ENCODE measurements at regions not wholly inside any gene's neighbourhood (a gene's known extent, or its start where the extent isn't known, plus 50 kb on each side); places are given as distances from the start of the nearest gene placed in this dataset.

DNA sequence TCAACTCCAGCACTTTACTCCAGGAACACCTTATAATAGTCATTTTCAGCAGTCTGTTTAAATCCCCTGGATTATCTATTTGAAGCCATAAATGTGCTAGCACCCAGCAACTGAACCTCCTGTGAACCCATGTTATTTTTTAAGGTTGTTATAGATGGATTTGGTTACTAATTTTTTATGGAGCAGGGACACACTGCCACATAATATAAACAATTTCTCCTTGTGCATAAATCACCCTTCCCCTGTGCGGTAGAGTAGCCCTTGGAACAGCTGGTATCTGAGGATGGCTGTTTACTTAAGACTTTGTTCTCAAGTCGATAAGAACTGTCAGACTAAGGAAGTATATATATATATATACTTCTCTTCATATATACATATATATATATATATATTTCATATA lies 367.4 kb downstream of the EPHA4 start:
- TF ChIP-seq CTCF (conservative IDR thresholded peaks at IDR 0.05; ENCODE audit: low read depth, low read length) = no peak
- no peak overlapping the region for H3K4me3 ChIP-seq (ENCODE audit: low read length)
- DNase-seq (ENCODE audit: low read depth) = no peak

DNA sequence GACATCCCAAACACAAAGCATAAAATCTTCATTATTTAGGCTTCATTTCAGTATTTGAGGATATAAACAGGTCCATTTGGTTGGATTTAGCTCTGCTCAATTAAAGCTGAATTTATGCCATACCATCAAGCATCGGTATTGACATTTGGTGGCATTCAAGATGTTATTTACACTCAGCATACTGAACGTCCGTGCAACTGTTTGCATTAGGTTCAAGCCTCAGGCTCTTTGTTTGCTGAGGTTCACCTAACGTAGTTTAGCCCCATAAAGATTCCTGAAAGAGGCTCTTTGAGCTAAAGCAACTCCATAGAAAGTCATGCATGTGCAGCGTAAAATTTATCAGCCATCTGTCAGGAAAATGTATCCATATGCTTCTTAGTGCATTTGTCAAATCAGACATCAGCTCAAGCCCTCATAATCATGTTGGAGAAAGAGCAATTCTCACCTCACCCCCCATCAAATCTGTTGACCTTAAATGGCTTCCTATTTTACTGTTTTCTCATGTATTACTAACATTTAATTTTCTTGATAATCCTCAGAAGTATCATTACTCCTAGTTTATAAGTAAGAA lies 366.9 kb downstream of the EPHA4 start:
- no peak for DNase-seq (ENCODE audit: low read depth)
- TF ChIP-seq CTCF (conservative IDR thresholded peaks at IDR 0.05; ENCODE audit: low read depth, low read length) = no peak
- H3K4me3 ChIP-seq (ENCODE audit: low read length) = no peak overlapping the region

GRCh38 chr2:221210686-221211085 lies 361.4 kb downstream of the EPHA4 start:
- no peak for TF ChIP-seq CTCF (conservative IDR thresholded peaks at IDR 0.05; ENCODE audit: low read depth, low read length)

DNA sequence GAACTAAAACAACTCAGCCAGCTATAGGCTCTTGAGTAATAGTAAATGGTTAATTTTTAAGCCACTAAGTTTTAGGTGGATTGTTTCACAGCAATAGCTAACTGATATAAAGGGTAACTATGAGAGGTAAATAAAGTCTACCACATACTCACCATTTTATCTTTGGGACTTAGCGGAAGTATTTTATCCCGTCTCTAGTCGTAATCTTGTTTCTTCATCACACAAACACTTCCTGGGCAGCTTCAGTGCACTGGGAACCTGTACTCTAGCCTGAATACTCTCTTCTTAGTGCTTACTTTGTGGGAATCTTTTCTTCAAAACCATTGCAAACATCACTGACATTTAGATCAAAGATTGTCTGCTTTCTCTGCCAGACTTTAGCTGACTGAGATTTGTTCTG lies 360.5 kb downstream of the EPHA4 start:
- no peak for TF ChIP-seq CTCF (conservative IDR thresholded peaks at IDR 0.05; ENCODE audit: low read depth, low read length)
- DNase-seq (ENCODE audit: low read depth) = no peak
- no peak overlapping the region for H3K4me3 ChIP-seq (ENCODE audit: low read length)

More at GRCh38 chr2:221210686-221211085, 361.4 kb downstream of the EPHA4 start:
- no peak for DNase-seq (ENCODE audit: low read depth)
- H3K4me3 ChIP-seq (ENCODE audit: low read length) = no peak overlapping the region

GRCh38 chr2:221212105-221212504 lies 360.0 kb downstream of the EPHA4 start:
- no peak overlapping the region for H3K4me3 ChIP-seq (ENCODE audit: low read length)
- TF ChIP-seq CTCF (conservative IDR thresholded peaks at IDR 0.05; ENCODE audit: low read depth, low read length) = no peak
- no peak for DNase-seq (ENCODE audit: low read depth)

DNA sequence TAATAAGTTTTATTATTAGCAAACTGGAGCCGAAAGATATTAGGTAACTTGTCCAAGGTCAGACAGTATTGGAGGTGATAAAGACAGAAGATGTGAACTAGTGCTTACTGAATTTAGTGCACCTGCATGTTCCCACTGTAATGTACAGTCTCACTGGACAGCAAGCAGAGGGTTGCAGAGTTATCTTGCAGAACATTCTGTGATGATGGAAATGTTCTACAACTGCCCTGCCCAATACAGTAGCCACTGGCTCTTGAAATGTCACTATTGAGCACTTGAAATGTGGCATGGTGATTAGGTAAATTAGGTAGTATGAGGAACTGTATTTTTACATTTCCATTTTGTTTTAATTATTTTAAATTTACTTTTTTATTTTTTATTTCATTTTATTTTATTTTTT lies 356.6 kb downstream of the EPHA4 start:
- TF ChIP-seq CTCF (conservative IDR thresholded peaks at IDR 0.05; ENCODE audit: low read depth, low read length) = no peak
- no peak overlapping the region for H3K4me3 ChIP-seq (ENCODE audit: low read length)
- DNase-seq (ENCODE audit: low read depth) = no peak

GRCh38 chr2:221216636-221217035 lies 355.5 kb downstream of the EPHA4 start:
- DNase-seq (ENCODE audit: low read depth) = no peak
- TF ChIP-seq CTCF (conservative IDR thresholded peaks at IDR 0.05; ENCODE audit: low read depth, low read length) = no peak
- H3K4me3 ChIP-seq (ENCODE audit: low read length) = no peak overlapping the region
